ENCODE measurements at regions not wholly inside any gene's neighbourhood (a gene's known extent, or its start where the extent isn't known, plus 50 kb on each side); places are given as distances from the start of the nearest gene placed in this dataset.

GRCh38 chr2:165009466-165009865, 54.1 kb upstream of the SLC38A11 start:
- Mint-ChIP-seq H3K4me3 (ENCODE audit: low read depth) (no peak overlapping the region), H3K4me1 (ENCODE audit: low read depth) (peaks cover 5% of the 10 kb centered on the region), H3K27ac (no peak overlapping the region), H3K9me3 (ENCODE audit: low read depth) (no peaks in the 10 kb centered on the region), H3K27me3 (no peaks in the 10 kb centered on the region), H3K36me3 (ENCODE audit: insufficient read depth) (no peaks in the 10 kb centered on the region)
- DNase-seq (ENCODE audit: low spot score, unreplicated experiment) = no peak
- no peak for TF ChIP-seq CTCF (IDR thresholded peaks at IDR 0.05; ENCODE audit: unreplicated experiment)

- TF ChIP-seq CTCF (IDR thresholded peaks at IDR 0.05; ENCODE audit: unreplicated experiment) = no peak
- no peak for DNase-seq (ENCODE audit: low spot score, unreplicated experiment)
- Mint-ChIP-seq H3K27me3 (no peaks in the 10 kb centered on the region), H3K36me3 (ENCODE audit: insufficient read depth) (no peaks in the 10 kb centered on the region), H3K27ac (no peak overlapping the region), H3K4me1 (ENCODE audit: low read depth) (peaks cover under 1% of the 10 kb centered on the region), H3K4me3 (ENCODE audit: low read depth) (no peak overlapping the region), H3K9me3 (ENCODE audit: low read depth) (no peaks in the 10 kb centered on the region)
Measured at GRCh38 chr2:165008730-165009315, 53.5 kb upstream of the SLC38A11 start.

- no peaks in the 10 kb centered on the region for H3K27me3 Mint-ChIP-seq
- H3K27ac Mint-ChIP-seq = no peak overlapping the region
- no peak for DNase-seq (ENCODE audit: low spot score, unreplicated experiment)
- H3K4me3 Mint-ChIP-seq (ENCODE audit: low read depth) = no peak overlapping the region
- TF ChIP-seq CTCF (IDR thresholded peaks at IDR 0.05; ENCODE audit: unreplicated experiment) = no peak
- H3K9me3 Mint-ChIP-seq (ENCODE audit: low read depth) = no peaks in the 10 kb centered on the region
- H3K4me1 Mint-ChIP-seq (ENCODE audit: low read depth) = no peaks in the 10 kb centered on the region
- no peaks in the 10 kb centered on the region for H3K36me3 Mint-ChIP-seq (ENCODE audit: insufficient read depth)
Measured at GRCh38 chr2:165007161-165007744, 51.9 kb upstream of the SLC38A11 start.

All from progenitor cell of endocrine pancreas (in vitro differentiated cells).